NOMO-1 (cell line): ENCODE measurements at regions not wholly inside any gene's neighbourhood (a gene's known extent, or its start where the extent isn't known, plus 50 kb on each side); places are given as distances from the start of the nearest gene placed in this dataset.
"Not testable (repeated sequence)": the region's sequence is repeated elsewhere in the genome, so short reads cannot be mapped to it uniquely, and the experiment has no call there.

Experiments
- DNase-seq, 2 experiments: peaks; one replicate each; lab custom pipeline; 2025; ENCODE audit not compliant: unreplicated experiment in 2 of 2; lab: John Stamatoyannopoulos, UW

GRCh38 chr15:89023311-89023961 lies 64.8 kb upstream of the ABHD2 start:
- no peak for DNase-seq

- no peak for DNase-seq
Observed at GRCh38 chr15:89024418-89024817, 63.8 kb upstream of the ABHD2 start.

- DNase-seq: no peak
Observed at GRCh38 chr15:89026167-89026566, 62.1 kb upstream of the ABHD2 start.

- no peak for DNase-seq
Observed at GRCh38 chr15:89028036-89028435, 60.2 kb upstream of the ABHD2 start.

- DNase-seq: no peak
Observed at GRCh38 chr15:89030311-89030710, 57.9 kb upstream of the ABHD2 start.

- not testable (repeated sequence) for DNase-seq
Observed at GRCh38 chr15:89031637-89032285, 56.5 kb upstream of the ABHD2 start.

GRCh38 chr15:89034305-89034704 lies 54.0 kb upstream of the ABHD2 start:
- DNase-seq: no peak

GRCh38 chr15:89035150-89035549 lies 53.1 kb upstream of the ABHD2 start:
- DNase-seq: no peak

GRCh38 chr15:89035658-89036057 lies 52.6 kb upstream of the ABHD2 start:
- no peak for DNase-seq

- no peak for DNase-seq
Observed at GRCh38 chr15:89038146-89038545, 50.1 kb upstream of the ABHD2 start.
